GDM1 (cell line): ENCODE measurements at regions not wholly inside any gene's neighbourhood (a gene's known extent, or its start where the extent isn't known, plus 50 kb on each side); places are given as distances from the start of the nearest gene placed in this dataset.
"Not testable (repeated sequence)": the region's sequence is repeated elsewhere in the genome, so short reads cannot be mapped to it uniquely, and the experiment has no call there.

Source experiments
- DNase-seq: peaks from one replicate; lab custom pipeline; 2025; lab: John Stamatoyannopoulos, UW

DNA sequence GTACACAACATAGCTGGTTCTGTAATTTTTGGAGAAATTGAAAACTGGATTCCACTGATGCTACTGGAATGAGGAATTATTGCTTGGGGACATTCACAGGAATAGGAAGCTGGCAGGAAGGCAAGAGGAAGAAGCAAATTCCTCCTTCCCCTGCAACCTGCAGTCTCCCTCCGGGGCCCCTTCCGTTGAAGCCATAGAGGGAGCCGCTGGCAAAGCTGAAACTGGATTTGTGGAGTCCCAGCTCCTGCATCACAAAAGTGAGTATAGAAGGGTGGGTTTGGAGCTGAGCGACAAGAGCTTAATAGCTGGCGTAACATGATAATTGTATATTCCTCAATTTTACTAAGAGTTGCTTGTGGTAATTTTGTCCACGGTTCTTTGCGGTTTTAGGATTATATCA is 190.8 kb downstream of the ADRA2A start:
- no peak for DNase-seq

DNA sequence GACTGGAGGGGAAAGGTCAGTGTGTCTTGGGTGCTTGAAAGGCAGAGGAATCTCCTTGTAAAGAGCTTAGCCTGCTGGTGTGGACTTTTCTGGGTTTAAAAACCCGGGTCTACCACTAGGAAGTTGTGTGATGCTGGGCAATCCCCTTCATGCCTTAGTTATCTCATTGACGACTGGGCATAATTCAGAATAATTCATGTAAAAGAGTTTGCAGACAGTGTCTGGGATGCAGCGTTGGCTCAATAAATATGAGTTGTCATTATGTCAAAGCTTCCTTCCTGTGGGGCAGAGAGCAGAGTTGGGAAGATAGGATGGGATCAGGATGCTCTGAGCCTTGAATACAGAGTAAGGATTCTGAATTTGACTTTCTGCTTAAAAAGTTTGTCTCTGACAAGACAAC is 196.4 kb downstream of the ADRA2A start:
- DNase-seq, result no peak

DNA sequence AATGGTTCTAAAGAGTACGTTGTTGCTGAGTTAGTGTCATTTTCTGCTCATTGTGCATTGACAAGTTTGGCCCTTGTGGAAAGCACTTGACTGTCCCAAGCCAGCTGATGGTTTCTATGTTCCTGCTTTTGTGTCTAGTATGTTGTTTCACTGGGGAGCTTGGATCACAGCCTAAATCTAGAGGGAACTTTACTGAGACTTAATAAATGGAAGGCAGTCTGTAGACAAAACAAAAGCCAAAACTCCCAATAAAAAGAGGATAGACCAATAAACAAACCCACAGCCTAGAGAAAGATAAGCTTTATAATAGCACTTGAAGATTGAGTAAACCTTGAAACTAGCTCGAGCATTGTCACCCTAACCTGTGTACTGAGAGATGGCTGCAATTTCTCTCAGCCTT is 196.8 kb downstream of the ADRA2A start:
- DNase-seq, result no peak

DNA sequence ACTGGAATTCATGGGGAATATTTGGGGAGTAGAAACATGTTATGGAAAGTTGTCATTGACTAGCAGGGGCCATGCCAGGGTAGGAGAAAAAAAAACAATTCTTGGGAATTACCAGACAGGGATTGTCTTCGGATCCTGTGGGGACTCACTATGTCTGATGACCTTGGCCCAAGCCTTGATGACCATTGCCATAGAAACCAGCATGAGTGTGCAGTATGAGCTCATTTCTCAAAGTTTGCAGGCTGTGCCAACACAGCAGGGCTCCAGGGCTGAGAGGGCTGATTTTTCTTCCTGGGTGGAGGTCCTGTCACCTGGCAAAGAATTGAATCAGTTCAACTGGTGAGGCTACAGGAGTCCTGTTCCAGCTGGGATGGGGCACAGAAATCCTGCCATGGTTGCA is 198.3 kb downstream of the ADRA2A start:
- no peak for DNase-seq

DNA sequence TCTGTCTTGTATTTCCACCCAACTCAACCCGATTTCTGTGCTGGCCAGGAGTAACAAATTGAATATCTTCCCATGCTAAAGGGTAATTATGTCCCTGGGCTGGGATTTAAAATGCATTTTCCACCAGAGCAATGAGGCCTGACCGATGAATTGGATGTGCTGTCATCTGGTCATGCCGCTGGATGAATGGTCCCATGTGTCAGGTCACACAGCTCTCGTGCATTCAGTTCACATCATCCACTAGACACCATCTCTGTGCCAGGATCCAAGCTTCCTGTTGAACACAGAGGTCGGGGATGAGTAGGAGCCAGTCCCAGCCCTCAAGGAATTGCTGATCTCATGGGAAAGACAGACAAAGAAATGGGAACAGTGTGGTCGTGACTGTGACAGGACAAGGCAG is 200.8 kb downstream of the ADRA2A start:
- no peak for DNase-seq

DNA sequence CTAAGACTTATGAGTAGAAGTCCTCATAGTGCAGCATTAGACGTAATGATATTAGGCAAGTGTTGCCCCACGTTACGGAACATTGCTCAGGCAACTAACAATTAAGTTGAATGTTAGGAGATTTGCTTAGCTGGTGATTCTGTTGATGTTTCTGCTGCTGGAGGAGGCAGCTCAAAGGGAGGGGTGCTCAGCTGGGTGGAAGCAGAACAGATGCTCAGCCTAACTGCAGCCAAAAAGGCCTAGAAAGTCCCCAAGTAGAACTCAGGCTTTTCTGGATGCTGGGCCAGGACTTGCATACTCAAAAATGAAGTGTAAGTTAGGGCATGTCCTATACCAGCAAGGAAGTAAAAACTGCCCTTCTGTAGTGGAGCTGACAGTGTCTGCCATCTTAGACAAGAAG is 201.4 kb downstream of the ADRA2A start:
- DNase-seq, result no peak

DNA sequence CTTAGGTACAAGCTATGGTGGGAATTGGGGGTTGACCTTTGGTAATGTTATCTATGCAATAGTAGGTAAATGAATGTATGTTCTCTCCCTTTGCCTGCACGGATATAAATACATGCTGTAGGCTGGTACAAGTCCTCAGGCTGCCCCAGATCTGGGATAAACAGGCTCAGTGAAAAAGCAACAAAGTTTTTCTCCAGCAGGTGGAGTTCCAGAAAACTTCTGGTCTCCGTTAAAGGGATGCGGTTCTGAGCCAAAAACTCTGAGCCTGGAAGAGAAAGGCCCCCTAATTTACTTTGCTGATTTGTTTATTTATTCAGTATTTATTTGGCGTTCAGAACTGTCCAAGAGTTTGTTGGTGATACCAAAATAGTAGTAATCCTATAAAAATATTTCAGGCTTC is 204.7 kb downstream of the ADRA2A start:
- DNase-seq, result no peak

DNA sequence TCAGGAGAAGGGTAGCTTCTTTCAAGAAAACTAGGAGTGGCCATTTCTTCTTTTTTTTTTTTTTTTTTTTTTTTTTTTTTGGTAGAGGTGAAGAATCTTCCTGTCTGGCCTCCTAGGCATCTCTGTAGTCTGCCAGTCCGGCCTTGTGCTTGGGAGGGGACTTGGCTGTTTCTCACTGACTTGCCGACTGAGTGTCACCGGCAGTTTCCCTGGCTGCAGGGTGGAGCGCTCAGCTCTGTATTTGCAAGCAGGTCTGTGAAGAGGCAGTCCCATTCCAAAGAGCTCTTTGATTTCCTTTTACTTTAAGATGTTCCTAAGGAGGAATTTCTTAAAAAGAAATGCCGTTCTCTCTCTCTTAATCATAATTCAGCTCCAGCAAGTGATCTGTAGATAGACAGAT is 212.6 kb downstream of the ADRA2A start:
- DNase-seq, result no peak

DNA sequence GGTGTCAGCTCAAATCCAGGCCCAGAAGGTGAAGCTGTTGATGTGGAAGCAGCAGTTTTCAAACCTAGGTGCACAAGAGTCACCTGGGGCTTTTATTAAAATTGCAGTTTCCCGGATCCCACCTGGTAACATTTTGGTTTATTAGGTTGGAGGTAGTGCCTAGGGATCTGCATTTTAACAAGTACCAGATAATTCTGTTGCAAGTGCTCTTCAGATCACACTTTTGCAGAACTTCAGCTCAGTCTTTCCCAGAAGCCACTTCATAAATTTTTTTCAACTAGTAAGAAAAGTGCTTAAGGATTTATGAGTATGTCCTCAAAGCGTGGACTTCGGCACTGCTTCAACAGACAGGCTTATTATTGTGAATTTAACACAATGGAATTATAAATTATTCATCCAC is 213.8 kb downstream of the ADRA2A start:
- no peak for DNase-seq

DNA sequence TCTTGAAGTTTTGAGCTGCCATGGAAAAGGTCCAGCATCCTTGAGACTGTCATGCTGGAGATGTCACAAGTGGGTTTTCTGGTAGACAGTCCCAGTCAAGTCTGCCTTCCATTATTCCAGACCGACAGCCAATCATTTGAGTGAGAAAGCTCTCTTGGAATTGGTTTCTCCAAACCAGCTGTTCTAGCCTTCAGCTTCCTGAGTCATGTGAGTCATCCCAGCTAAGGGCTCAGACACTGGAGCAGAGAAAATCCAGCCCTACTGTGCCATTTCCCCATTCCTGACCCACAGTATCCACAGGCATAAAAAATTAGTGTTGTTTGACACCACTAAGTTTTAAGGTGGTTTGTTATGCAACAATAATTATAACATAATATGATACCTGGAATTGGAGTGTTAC is 219.0 kb downstream of the ADRA2A start:
- no peak for DNase-seq

DNA sequence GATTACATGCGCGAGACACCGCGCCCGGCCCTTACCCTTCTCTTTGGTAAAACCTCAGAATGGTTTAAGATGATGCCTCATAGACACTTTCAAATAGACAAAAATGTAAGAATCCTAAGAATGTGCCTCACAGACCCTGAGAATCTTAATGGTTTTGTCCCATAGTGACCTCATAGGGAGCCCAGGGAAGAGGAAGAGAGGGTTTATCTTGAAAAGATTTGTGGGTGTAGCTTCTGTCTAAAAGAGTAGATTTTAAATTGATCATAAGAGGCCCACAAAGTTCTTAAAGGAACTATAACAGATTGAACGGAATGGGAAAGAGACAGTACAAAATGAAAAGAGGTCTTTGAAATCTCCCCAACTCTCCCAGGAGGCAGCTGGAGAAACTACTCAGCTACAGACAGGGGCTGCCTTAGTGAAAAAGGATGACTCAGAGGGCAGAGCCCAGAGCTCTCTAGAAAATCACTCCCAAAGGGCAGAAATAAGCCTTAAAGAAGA is 220.6 kb downstream of the ADRA2A start:
- no peak for DNase-seq

DNA sequence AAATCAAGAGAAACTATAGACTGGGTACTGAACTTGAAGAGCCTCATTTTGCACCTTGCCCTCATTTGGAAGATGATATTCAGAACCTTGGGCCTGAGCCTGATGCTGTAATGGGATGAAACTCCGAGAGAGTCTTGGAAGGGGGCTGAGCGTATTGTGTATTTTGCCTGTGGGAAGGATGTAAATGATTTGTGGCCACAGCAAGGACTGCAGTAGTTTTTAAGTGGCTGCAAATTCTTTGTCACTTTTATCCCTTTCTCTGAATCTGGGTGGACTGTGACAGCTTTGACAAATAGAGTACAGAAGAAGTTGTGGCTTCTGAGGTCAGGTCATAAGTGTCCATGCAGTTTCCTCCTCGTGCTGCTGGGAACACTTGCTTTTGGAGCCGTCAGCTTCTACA is 221.2 kb downstream of the ADRA2A start:
- no peak for DNase-seq

DNA sequence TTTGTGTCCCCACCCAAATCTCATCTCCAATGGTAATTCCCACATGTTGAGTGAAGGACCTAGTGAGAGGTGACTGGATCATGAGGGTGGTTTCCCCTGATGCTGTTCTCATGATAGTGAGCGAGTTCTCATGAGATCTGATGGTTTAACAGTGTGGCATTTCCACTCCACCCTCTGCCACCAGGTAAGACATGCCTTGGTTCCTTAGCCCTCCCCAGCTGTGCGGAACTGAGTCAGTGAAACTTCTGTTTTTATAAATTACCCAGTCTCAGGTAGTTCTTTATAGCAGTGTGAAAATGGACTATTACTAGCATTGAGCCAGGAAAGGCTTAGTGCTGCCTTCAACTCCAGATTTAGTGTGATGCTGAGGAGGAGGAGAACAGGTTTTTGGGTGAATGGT is 222.2 kb downstream of the ADRA2A start:
- DNase-seq, result no peak

DNA sequence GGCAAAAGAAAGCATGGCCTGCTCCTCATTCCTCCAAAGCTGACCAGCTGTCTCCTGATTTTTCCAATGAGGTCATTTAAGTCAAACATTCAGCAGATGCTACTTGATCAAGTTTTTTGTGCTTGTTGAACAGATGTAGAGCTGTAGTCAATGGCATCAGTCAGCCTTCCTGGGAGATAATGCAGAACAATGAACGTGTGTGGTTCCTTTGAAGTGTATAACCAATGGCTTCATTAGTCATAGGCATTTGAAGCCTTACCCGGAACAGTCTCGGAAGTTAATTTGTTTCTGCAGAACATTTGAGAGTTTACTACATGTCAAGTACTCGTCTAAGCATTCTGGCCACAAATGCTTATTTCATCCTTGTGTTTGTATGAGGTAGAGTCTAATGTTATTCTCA is 227.1 kb downstream of the ADRA2A start:
- DNase-seq, result no peak

DNA sequence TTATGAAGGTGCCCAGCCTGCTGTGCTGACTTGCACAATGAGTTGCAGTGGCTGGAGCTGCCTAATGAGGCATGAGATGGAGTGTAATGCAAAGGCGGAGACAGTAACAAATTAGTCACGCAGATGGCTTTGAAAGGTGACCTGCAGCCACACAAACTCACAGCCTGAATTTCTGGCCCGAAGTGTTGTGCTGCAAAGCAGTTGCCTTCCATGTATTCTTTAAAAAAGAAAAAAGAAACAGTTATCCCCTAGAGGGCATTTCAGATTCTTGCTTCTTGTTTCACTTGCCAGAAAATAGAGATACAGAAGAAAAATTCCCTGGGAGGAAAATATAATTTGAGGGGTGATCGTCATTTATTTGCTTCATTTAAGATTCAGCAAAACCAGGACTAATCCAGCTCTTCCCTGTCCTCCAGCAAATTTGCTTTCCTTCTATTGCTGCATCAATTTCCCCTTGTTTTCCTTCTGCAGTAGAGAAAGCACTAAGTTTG is 239.9 kb downstream of the ADRA2A start:
- DNase-seq, result no peak

DNA sequence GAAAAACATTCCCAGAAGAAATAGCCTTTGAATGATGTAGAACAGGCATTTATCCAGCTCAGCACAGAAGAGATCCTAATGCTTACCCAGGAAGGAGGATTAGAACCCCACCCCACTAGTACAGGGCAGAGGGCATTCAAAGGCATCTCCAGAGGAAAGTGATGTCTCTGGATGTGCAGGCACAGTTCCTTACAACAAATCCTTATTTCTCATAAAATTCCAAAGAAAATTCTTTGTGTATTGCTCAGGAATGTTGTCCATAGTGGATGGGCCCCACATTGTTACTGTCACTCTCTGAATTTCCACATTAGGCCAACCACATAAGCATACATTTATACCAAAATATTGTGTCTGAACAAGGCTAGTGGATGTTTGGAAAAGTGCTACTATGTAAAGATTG is 243.0 kb downstream of the ADRA2A start:
- no peak for DNase-seq

DNA sequence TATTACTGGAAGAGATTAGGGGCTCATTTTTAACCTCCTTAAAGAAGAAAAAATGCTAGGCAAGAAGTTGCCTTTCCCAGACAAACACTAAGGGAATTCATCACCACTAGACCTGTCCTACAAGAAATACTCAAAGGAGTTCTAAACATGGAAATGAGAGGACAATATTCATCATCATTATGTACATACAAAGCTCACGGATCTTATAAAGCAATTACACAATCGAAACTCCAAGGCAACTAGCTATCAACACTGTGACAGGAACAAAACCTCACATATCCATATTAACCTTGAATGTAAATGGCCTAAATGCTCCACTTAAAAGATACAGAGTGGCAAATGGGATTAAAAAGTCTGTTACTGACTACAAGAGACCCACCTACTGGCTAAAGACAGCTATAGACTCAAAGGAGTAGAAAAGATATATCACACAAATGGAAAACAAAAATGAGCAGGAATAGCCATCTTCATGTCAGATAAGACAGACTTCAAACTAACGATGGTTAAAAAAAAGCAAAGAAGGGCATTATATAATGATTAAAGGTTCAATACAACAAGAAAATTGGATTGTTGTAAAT is 246.6 kb downstream of the ADRA2A start:
- no peak for DNase-seq

DNA sequence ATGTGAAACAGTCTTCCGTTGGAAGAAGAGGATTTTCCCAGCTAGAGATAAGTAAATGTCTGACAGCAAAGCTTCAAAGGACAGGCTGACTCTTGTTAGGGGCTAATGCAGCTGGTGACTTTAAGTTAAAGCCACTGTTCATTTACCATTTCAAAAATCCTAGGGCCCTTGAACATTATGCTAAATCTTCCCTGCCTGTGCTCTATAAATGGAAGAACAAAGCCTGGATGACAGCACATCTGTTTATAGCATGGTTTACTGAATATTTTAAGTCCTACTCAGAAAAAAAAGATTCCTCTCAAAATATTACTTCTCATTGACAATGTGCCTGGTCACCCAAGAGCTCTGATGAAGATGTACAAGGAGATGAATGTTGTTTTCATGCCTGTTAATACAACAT is 255.3 kb downstream of the ADRA2A start:
- not testable (repeated sequence) for DNase-seq

DNA sequence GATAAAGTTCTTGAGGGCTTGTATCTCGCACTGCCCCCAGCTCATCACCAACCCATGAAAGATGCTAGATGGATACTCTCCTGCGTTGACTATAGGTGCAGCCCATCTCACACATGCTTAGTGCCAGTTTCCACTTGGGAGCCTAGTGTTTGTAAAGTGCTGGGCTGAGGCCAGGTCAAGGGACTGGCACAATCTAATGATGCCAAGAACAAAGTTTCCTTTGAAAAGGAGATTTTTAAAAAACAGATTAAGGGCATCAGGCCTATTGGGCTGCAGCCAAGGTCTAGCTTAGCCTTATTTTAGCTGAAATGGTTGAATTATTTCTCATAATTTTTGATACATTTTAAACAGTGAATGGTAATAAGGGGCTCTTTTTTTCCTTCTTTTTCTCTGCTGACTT is 259.0 kb downstream of the ADRA2A start:
- no peak for DNase-seq

DNA sequence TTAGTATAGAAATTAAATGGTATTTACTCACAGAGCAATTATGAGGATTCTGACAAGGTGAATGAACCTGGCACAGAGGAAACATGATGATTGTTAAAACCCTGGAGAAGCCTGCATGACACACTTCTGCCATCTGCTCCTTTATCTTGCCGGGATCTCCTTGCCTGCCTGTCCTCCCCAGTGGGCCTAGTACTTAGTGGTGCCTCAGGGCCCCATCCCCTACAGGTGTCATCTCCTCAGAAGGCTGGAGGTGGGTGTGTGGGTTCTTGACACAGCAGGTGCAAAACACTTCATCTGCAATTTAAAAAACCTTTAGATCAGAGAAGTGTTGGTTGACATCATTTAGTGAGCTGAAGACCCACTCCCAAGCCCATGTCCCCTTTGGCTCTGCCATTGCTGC is 261.2 kb downstream of the ADRA2A start:
- no peak for DNase-seq

DNA sequence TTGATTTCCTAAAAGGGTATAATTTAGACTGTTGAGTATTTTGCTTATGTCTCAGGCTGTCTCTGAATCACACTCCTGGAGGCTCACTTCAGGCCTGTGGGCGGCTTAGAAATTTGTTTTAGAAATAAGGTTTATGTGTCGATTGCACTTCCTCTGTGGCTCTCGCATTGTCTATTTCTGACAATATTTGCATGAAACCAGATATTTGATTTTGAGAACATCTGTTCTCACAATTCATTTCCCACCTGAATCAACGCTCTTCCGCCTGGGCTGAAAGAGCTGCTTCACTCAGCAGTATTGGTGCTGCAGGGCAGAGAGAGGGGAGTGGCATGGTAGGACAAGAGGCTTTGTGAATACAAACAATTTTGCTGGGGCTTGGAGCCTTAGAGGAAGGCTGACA is 262.0 kb downstream of the ADRA2A start:
- no peak for DNase-seq

DNA sequence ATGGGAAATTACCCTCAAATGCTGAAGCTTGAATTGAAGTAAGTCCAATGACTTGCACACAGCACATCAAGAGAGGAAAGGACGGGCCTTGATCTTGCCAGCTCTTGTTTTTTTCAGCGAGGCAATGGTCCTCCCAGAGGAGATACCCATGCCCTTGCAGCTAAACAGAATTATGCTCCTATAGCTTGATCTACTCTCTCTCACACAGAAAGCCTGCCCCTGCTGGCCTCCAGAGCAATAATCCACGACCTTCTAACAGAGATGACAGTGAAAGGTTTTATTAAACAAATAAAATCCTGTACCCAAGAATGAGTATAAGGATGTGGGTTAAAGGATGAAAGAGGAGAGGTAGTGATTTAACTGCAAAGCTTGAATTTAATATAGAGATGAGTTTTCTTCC is 268.0 kb downstream of the ADRA2A start:
- no peak for DNase-seq

DNA sequence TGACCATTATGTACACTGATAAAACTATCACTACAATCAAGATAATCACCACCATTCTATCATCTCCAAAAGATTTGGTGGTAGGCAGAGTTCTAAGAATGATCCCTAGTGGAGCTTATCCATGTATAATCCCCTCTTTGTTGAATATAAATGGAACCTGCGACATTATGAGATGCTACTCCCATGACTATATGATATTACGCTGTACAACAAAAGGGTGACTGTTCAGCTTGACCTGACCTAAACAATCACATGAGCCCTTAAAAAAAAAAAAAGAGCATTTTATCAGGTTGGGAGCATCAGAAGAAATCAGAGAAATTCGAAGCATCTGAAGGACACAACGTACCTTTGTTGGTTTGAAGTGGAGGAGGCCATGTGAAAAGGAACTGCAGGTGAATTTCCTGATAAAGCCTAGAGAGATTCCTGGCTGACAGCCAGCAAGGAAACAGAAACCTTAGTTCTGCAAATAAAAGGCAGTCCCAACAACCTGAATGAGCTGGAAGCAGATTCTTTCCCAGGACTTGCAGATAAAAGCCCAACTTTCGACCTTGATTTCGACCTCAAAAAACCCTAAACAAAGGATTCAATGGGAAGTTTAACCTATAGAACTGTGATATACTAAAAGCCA is 270.7 kb downstream of the ADRA2A start:
- DNase-seq, result no peak

DNA sequence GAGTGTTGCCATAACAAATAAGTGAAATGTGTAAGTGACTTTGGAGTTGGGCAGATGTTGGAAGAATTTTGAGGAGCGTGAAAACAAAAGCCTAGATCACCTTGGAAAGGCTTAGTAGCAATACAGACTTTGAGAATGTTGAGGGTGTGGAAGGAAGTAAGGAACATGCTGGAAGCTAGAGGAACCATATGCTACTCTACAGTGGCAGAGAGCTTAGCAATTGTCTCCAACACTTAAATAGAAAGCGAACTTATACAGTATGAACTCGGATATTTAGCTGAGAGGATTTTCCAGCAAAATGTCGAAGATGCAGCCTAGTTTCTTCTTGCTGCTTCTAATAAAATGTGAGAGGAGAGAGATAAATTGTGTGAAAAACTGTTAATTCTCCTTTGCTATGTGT is 271.2 kb downstream of the ADRA2A start:
- DNase-seq, result no peak
